NCI-H82 treated with DMSO at 0.1 percent for 48 hours (cell line): ENCODE measurements at regions not wholly inside any gene's neighbourhood (a gene's known extent, or its start where the extent isn't known, plus 50 kb on each side); places are given as distances from the start of the nearest gene placed in this dataset.

Experiments
- DNase-seq: peaks from one replicate; lab custom pipeline; 2025; ENCODE audit not compliant: unreplicated experiment; lab: John Stamatoyannopoulos, UW

- no peak for DNase-seq
These were observed 194.1 kb upstream of the DSEL start for GRCh38 chr18:67710639-67711038.

GRCh38 chr18:67705748-67706147 lies 189.2 kb upstream of the DSEL start:
- DNase-seq, result no peak

- no peak for DNase-seq
These were observed 179.2 kb upstream of the DSEL start for GRCh38 chr18:67695684-67696083.

GRCh38 chr18:67694787-67695186 lies 178.3 kb upstream of the DSEL start:
- DNase-seq, result no peak

GRCh38 chr18:67692811-67693210 lies 176.3 kb upstream of the DSEL start:
- no peak for DNase-seq

- no peak for DNase-seq
These were observed 166.0 kb upstream of the DSEL start for GRCh38 chr18:67682516-67682915.

GRCh38 chr18:67677489-67677888 lies 161.0 kb upstream of the DSEL start:
- no peak for DNase-seq

- no peak for DNase-seq
These were observed 156.2 kb upstream of the DSEL start for GRCh38 chr18:67672716-67673115.

- DNase-seq, result no peak
These were observed 155.6 kb upstream of the DSEL start for GRCh38 chr18:67672155-67672554.

- no peak for DNase-seq
These were observed 153.6 kb upstream of the DSEL start for GRCh38 chr18:67670024-67670543.

- DNase-seq, result no peak
These were observed 148.7 kb upstream of the DSEL start for GRCh38 chr18:67665266-67665665.

- DNase-seq, result no peak
These were observed 146.5 kb upstream of the DSEL start for GRCh38 chr18:67662996-67663395.

GRCh38 chr18:67661555-67661954 lies 145.0 kb upstream of the DSEL start:
- DNase-seq, result no peak

- no peak for DNase-seq
These were observed 137.6 kb upstream of the DSEL start for GRCh38 chr18:67654101-67654500.

GRCh38 chr18:67652288-67652687 lies 135.8 kb upstream of the DSEL start:
- DNase-seq, result peak; percentile 3

- DNase-seq, result no peak
These were observed 134.9 kb upstream of the DSEL start for GRCh38 chr18:67651438-67651837.

- no peak for DNase-seq
These were observed 134.3 kb upstream of the DSEL start for GRCh38 chr18:67650686-67651385.

GRCh38 chr18:67646890-67647289 lies 130.4 kb upstream of the DSEL start:
- no peak for DNase-seq

- no peak for DNase-seq
These were observed 127.7 kb upstream of the DSEL start for GRCh38 chr18:67644226-67644625.

- DNase-seq, result no peak
These were observed 123.4 kb upstream of the DSEL start for GRCh38 chr18:67639872-67640271.

- DNase-seq, result no peak
These were observed 120.3 kb upstream of the DSEL start for GRCh38 chr18:67636597-67637385.

- DNase-seq, result no peak
These were observed 118.3 kb upstream of the DSEL start for GRCh38 chr18:67634631-67635338.
